ENCODE measurements at regions not wholly inside any gene's neighbourhood (a gene's known extent, or its start where the extent isn't known, plus 50 kb on each side); places are given as distances from the start of the nearest gene placed in this dataset.

GRCh38 chr5:135234666-135235401 lies 164.2 kb downstream of the MACROH2A1 start:
- intact Hi-C loops (cut with DNase I), result no loop called here
- TF ChIP-seq POLR2AphosphoS5 (IDR thresholded peaks at IDR 0.05; ENCODE audit: insufficient read depth in 1 of 2, low read depth in 1 of 2), result no peak
- no peak for TF ChIP-seq CTCF (IDR thresholded peaks at IDR 0.05)
- no peak for TF ChIP-seq POLR2A (IDR thresholded peaks at IDR 0.05)
- peak overlapping the region; percentile 51 for H3K27ac ChIP-seq

GRCh38 chr5:135234242-135234641 lies 164.8 kb downstream of the MACROH2A1 start:
- no peak for TF ChIP-seq POLR2A (IDR thresholded peaks at IDR 0.05)
- no peak for TF ChIP-seq POLR2AphosphoS5 (IDR thresholded peaks at IDR 0.05; ENCODE audit: insufficient read depth in 1 of 2, low read depth in 1 of 2)
- TF ChIP-seq CTCF (IDR thresholded peaks at IDR 0.05), result no peak
- intact Hi-C loops (cut with DNase I), result no loop called here
- H3K27ac ChIP-seq, result no peak overlapping the region
- H3K27me3 ChIP-seq, result no peaks in the 10 kb centered on the region
- H3K4me3 ChIP-seq, result no peak overlapping the region
- DNase-seq (ENCODE audit: extremely low spot score in 2 of 2), result no peak
- no peaks in the 10 kb centered on the region for H3K9me3 ChIP-seq
- H3K36me3 ChIP-seq, result no peaks in the 10 kb centered on the region
- peaks cover 90% of the 10 kb centered on the region for H3K4me1 ChIP-seq

More at GRCh38 chr5:135234666-135235401, 164.2 kb downstream of the MACROH2A1 start:
- H3K36me3 ChIP-seq, result no peaks in the 10 kb centered on the region
- DNase-seq (ENCODE audit: extremely low spot score in 2 of 2), result no peak
- H3K4me3 ChIP-seq, result no peak overlapping the region
- peaks cover 90% of the 10 kb centered on the region for H3K4me1 ChIP-seq
- no peaks in the 10 kb centered on the region for H3K27me3 ChIP-seq
- H3K9me3 ChIP-seq, result no peaks in the 10 kb centered on the region

- no peak for DNase-seq (ENCODE audit: extremely low spot score in 2 of 2)
- H3K36me3 ChIP-seq, result no peaks in the 10 kb centered on the region
Observed at GRCh38 chr5:135233477-135233876, 165.6 kb downstream of the MACROH2A1 start.

GRCh38 chr5:135232958-135233357 lies 166.1 kb downstream of the MACROH2A1 start:
- intact Hi-C loops (cut with DNase I), result no loop called here
- no peaks in the 10 kb centered on the region for H3K9me3 ChIP-seq
- no peaks in the 10 kb centered on the region for H3K27me3 ChIP-seq
- peak overlapping the region; percentile 28 for H3K27ac ChIP-seq
- H3K4me3 ChIP-seq, result no peak overlapping the region
- DNase-seq (ENCODE audit: extremely low spot score in 2 of 2), result no peak
- H3K36me3 ChIP-seq, result no peaks in the 10 kb centered on the region
- peaks cover 92% of the 10 kb centered on the region for H3K4me1 ChIP-seq
- no peak for TF ChIP-seq POLR2A (IDR thresholded peaks at IDR 0.05)
- no peak for TF ChIP-seq CTCF (IDR thresholded peaks at IDR 0.05)
- TF ChIP-seq POLR2AphosphoS5 (IDR thresholded peaks at IDR 0.05; ENCODE audit: insufficient read depth in 1 of 2, low read depth in 1 of 2), result no peak

More at GRCh38 chr5:135233477-135233876, 165.6 kb downstream of the MACROH2A1 start:
- Histone ChIP-seq H3K4me1 (peaks cover 91% of the 10 kb centered on the region), H3K4me3 (no peak overlapping the region), H3K27me3 (no peaks in the 10 kb centered on the region), H3K27ac (peak overlapping the region; percentile 28), H3K9me3 (no peaks in the 10 kb centered on the region)
- TF ChIP-seq CTCF (IDR thresholded peaks at IDR 0.05) (no peak), POLR2A (IDR thresholded peaks at IDR 0.05) (no peak), POLR2AphosphoS5 (IDR thresholded peaks at IDR 0.05; ENCODE audit: insufficient read depth in 1 of 2, low read depth in 1 of 2) (no peak)
- intact Hi-C loops (cut with DNase I), result no loop called here

- intact Hi-C loops (cut with DNase I), result no loop called here
- Histone ChIP-seq H3K9me3 (no peaks in the 10 kb centered on the region), H3K27me3 (no peaks in the 10 kb centered on the region), H3K4me1 (peaks cover 75% of the 10 kb centered on the region), H3K36me3 (no peaks in the 10 kb centered on the region), H3K27ac (no peak overlapping the region), H3K4me3 (no peak overlapping the region)
- no peak for DNase-seq (ENCODE audit: extremely low spot score in 2 of 2)
- TF ChIP-seq CTCF (IDR thresholded peaks at IDR 0.05) (no peak), POLR2A (IDR thresholded peaks at IDR 0.05) (no peak), POLR2AphosphoS5 (IDR thresholded peaks at IDR 0.05; ENCODE audit: insufficient read depth in 1 of 2, low read depth in 1 of 2) (no peak)
Observed at GRCh38 chr5:135231289-135231688, 167.7 kb downstream of the MACROH2A1 start.

Data from vagina (tissue), 2 donors.